ENCODE measurements at regions not wholly inside any gene's neighbourhood (a gene's known extent, or its start where the extent isn't known, plus 50 kb on each side); places are given as distances from the start of the nearest gene placed in this dataset.

GRCh38 chr11:109604481-109605400 is 182.8 kb downstream of the C11orf87 start (continued):
- TF ChIP-seq SMARCA5 (IDR thresholded peaks at IDR 0.05): no peak

GRCh38 chr11:109606256-109606655 is 184.3 kb downstream of the C11orf87 start:
- no peak for DNase-seq (ENCODE audit: low read depth, low spot score)
- ChIA-PET CTCF (no interaction called here), RAD21 (ENCODE audit: unreplicated experiment) (no interaction called here), SMC1A (ENCODE audit: uncharacterized antibody, unreplicated experiment) (no interaction called here), POLR2A (no interaction called here)
- FAIRE-seq: no peak
- Histone ChIP-seq H3K27me3 (replicated peaks in 1 of 2; ENCODE audit: control insufficient read depth in 2 of 2, insufficient read depth in 2 of 2, low read length in 1 of 2) (no peaks in the 10 kb centered on the region; a peak in 1 of 4 replicates), H3K9me3 (replicated peaks; ENCODE audit: control insufficient read depth, insufficient read depth, low read length) (no peaks in the 10 kb centered on the region), H3K36me3 (ENCODE audit: control insufficient read depth in 2 of 2, insufficient read depth in 2 of 2, low read length in 1 of 2) (no peaks in the 10 kb centered on the region), H3K9ac (ENCODE audit: control insufficient read depth, insufficient read depth, low read length) (no peak overlapping the region), H4K20me1 (ENCODE audit: control insufficient read depth, insufficient read depth) (no peaks in the 10 kb centered on the region), H3K79me2 (ENCODE audit: control insufficient read depth, insufficient read depth, low read length) (no peaks in the 10 kb centered on the region), H3K4me2 (ENCODE audit: control insufficient read depth, insufficient read depth) (no peak overlapping the region), H3K4me1 (ENCODE audit: control insufficient read depth, insufficient read depth, low read length) (no peaks in the 10 kb centered on the region), H3K27ac (ENCODE audit: control insufficient read depth, insufficient read depth) (no peak overlapping the region), H3K4me3 (no peak overlapping the region), H2AFZ (ENCODE audit: control insufficient read depth, low read depth, low read length) (no peak overlapping the region)
- no peak for ATAC-seq
- no TSS peak for BruUV-seq (replicated peaks)
- intact Hi-C loops (cut with micrococcal nuclease; ENCODE audit: unreplicated experiment): no loop called here
- TF ChIP-seq, protein P1, sequence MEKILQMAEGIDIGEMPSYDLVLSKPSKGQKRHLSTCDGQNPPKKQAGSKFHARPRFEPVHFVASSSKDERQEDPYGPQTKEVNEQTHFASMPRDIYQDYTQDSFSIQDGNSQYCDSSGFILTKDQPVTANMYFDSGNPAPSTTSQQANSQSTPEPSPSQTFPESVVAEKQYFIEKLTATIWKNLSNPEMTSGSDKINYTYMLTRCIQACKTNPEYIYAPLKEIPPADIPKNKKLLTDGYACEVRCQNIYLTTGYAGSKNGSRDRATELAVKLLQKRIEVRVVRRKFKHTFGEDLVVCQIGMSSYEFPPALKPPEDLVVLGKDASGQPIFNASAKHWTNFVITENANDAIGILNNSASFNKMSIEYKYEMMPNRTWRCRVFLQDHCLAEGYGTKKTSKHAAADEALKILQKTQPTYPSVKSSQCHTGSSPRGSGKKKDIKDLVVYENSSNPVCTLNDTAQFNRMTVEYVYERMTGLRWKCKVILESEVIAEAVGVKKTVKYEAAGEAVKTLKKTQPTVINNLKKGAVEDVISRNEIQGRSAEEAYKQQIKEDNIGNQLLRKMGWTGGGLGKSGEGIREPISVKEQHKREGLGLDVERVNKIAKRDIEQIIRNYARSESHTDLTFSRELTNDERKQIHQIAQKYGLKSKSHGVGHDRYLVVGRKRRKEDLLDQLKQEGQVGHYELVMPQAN (conservative IDR thresholded peaks at IDR 0.05): no peak
- TF ChIP-seq, protein P2, sequence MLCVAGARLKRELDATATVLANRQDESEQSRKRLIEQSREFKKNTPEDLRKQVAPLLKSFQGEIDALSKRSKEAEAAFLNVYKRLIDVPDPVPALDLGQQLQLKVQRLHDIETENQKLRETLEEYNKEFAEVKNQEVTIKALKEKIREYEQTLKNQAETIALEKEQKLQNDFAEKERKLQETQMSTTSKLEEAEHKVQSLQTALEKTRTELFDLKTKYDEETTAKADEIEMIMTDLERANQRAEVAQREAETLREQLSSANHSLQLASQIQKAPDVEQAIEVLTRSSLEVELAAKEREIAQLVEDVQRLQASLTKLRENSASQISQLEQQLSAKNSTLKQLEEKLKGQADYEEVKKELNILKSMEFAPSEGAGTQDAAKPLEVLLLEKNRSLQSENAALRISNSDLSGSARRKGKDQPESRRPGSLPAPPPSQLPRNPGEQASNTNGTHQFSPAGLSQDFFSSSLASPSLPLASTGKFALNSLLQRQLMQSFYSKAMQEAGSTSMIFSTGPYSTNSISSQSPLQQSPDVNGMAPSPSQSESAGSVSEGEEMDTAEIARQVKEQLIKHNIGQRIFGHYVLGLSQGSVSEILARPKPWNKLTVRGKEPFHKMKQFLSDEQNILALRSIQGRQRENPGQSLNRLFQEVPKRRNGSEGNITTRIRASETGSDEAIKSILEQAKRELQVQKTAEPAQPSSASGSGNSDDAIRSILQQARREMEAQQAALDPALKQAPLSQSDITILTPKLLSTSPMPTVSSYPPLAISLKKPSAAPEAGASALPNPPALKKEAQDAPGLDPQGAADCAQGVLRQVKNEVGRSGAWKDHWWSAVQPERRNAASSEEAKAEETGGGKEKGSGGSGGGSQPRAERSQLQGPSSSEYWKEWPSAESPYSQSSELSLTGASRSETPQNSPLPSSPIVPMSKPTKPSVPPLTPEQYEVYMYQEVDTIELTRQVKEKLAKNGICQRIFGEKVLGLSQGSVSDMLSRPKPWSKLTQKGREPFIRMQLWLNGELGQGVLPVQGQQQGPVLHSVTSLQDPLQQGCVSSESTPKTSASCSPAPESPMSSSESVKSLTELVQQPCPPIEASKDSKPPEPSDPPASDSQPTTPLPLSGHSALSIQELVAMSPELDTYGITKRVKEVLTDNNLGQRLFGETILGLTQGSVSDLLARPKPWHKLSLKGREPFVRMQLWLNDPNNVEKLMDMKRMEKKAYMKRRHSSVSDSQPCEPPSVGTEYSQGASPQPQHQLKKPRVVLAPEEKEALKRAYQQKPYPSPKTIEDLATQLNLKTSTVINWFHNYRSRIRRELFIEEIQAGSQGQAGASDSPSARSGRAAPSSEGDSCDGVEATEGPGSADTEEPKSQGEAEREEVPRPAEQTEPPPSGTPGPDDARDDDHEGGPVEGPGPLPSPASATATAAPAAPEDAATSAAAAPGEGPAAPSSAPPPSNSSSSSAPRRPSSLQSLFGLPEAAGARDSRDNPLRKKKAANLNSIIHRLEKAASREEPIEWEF (IDR thresholded peaks at IDR 0.05; ENCODE audit: insufficient replicate concordance, low read depth, low read length): no peak
- TF ChIP-seq SKIL (IDR thresholded peaks at IDR 0.05; ENCODE audit: low read depth, poor library complexity, severe bottlenecking) (no peak), GABPA (IDR thresholded peaks at IDR 0.05; ENCODE audit: low read depth) (no peak), FOXM1 (IDR thresholded peaks at IDR 0.05; ENCODE audit: low read depth, low read length) (no peak), TCF12 (IDR thresholded peaks at IDR 0.05; ENCODE audit: low read depth, low read length) (no peak), SMAD5 (IDR thresholded peaks at IDR 0.05; ENCODE audit: low read depth) (no peak)
- in situ Hi-C loops (cut with MboI): no loop called here
- WGBS (ENCODE audit: insufficient coverage, insufficient replicate concordance, low lambda C conversion rate, missing lambda C conversion rate): 0% methylated on average over 1 of the region's 1 CpG
